SH-SY5Y (cell line): ENCODE measurements at regions not wholly inside any gene's neighbourhood (a gene's known extent, or its start where the extent isn't known, plus 50 kb on each side); places are given as distances from the start of the nearest gene placed in this dataset.

Source experiments
- GATA2 ChIP-seq: IDR thresholded peaks from 2 replicates; pipeline ENCODE4 v1.6.1; 2011; ENCODE audit warnings: mild to moderate bottlenecking, low read depth, low read length
- GATA3 ChIP-seq: IDR thresholded peaks from 2 replicates; pipeline ENCODE4 v1.6.1; 2011; ENCODE audit warnings: low read depth, mild to moderate bottlenecking, low read length, moderate library complexity

GRCh38 chr11:79592824-79593223, 152.0 kb upstream of the TENM4 start:
- no peak for TF ChIP-seq GATA3
- no peak for TF ChIP-seq GATA2
